GM21423 (cell line): ENCODE measurements at regions not wholly inside any gene's neighbourhood (a gene's known extent, or its start where the extent isn't known, plus 50 kb on each side); places are given as distances from the start of the nearest gene placed in this dataset.
"Not testable (repeated sequence)": the region's sequence is repeated elsewhere in the genome, so short reads cannot be mapped to it uniquely, and the experiment has no call there.

Source experiments
- ATAC-seq: cut with Tn5 transposase; IDR thresholded peaks from one replicate; pipeline ENCODE4 v1.9.1; 2021; ENCODE audit warnings: mild to moderate bottlenecking, moderate library complexity; ENCODE audit not compliant: unreplicated experiment

DNA sequence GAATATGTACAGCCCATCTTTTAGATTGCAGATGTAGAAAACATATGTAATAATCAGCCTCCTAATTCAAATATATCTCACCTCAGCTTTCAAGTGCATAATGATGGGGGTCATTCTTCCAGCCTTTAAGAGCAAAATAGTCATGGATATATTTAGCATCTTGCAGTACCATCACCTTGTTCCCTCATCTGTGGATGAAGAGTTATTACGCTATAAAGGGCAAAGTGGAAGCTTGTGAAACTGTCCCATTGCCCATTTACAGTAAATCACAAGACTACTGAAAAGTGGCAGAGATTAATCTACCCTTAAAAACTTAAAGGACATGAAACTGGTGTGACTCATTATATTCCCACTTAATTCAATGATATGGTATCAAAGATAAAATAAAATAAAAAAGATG lies 979.7 kb upstream of the HS3ST1 start:
- no peak for ATAC-seq

DNA sequence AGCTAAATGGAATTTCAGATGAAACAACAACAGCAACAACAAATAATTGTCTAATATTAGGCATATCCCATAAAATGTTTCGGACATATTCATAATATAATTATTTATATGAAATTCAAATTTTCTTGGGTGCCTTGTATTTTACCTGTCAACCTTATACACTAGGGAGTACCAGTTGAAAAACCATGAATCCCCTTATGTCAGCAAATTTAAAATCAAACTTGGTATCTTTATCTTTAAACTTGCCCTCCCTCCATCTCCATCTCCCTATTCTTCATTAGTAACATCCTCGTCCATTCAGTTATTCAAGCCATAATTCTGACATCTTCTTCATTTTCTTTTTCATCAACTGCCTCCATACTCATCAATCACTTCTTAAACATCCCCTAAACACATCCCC lies 974.5 kb upstream of the HS3ST1 start:
- ATAC-seq, result no peak

DNA sequence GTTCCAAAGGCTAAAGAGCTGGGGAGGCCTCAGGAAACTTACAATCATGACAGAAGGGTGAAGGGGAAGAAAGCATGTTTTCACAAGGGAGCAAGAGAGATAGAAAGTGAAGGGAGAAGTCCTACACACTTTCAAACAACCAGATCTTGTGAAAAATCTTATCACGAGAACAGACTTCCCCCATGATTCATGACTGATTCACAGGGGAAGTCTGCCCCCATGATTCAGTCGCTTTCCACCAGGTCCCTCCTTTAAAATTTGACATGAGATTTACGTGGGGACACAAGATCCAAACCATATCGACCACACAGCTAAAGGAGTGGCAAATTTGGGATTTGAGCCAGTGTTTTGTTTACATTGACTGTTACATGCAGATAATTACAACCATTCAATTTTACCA lies 971.1 kb upstream of the HS3ST1 start:
- no peak for ATAC-seq

DNA sequence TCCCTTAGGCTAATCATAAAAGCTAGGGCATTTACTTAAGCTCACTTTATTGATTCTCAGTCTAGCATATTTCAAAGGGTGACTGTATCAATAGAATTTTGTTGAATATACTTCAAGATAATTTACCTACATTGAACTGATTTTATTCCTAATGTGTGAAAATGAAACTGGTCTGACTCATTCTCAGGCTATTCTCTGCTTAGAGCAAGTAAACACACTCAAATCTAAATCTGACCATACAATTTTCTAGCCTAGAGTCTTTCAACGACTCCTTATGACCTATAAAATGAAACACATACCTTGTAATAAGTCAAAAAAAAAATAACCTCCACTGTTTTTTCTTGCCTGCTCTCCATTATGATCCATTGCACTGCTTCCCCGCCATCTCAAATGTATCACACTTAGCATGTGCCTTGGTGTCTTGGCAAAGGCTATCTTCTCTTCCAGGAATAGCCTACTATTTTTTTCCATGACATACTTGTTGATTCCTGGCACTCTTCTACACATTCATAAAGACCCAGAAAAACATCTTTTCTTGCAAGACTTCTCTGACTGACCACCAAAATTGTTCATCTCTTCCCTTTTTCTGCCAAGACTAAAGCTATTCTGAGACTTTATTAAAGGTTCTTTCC lies 965.1 kb upstream of the HS3ST1 start:
- no peak for ATAC-seq

DNA sequence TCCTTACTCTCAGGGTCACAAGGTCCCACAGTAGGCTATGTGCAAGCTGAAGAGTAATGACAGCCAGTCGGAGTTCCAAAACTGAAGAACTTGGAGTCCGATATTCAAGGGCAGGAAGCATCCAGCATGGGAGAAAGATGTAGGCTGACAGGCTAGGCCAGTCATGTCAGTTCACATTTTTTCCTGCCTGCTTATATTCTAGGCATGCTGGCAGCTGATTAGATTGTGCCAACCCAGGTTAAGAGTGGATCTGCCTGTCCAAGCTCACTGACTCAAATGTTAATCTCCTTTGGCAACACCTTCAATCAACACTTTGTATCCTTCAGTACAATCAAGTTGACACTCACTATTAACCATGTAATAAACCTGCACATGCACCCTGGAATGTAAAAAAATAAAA lies 960.9 kb upstream of the HS3ST1 start:
- ATAC-seq, result no peak

DNA sequence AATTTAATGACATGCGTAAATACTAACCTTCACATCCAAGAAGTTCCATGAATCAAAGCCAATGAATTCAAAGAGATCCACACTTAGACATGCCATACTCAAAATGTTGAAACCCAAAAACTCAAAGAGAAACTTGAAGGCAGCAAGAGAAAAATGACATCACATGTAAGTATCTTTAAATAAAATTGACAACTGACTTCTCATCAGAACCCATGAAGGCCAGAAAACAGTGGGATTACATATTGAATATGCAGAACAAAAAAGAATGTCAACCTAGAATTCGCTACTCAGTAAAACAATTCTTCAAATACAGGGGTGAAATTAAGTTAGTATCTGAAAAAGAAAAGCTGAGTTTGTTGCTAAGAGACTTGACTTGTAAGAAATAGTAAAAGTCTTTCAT lies 953.9 kb upstream of the HS3ST1 start:
- ATAC-seq, result no peak

DNA sequence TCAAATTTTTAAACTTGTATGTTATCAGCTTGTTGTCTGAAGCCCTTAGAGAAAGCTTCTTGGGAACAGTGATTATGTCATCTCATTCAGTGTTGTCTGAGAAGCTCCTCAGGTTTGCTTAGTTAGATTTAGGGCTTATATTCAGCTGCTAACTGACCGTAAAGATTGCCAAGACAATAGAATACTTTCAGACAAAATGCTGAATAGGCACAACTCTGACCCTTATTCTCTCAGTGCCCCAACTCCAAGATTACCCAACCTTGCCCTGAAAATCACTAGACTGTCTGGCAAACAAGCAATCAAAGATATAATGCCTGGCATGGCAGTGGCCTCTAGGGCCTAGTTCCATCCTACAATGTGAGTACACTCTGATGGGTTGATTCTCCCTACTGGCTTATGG lies 950.5 kb upstream of the HS3ST1 start:
- no peak for ATAC-seq

DNA sequence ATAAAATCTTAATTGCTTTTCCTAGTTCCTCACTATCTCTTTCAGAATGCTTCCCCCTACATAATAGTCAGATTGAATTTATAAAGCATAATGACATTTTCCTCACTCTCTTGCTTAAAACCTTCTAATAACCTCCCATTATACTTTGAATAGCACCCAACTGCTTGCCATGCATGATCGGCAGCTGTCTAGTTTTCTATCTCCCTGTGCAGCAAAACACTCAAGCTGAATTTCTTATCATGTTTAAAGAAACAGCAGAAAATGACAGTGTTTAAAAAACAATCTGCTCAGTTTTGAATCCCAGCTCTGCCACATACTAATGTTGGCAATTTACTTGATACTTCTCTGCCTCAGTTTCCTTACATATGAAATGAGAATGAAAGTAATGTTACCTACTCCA lies 947.1 kb upstream of the HS3ST1 start:
- ATAC-seq, result no peak

DNA sequence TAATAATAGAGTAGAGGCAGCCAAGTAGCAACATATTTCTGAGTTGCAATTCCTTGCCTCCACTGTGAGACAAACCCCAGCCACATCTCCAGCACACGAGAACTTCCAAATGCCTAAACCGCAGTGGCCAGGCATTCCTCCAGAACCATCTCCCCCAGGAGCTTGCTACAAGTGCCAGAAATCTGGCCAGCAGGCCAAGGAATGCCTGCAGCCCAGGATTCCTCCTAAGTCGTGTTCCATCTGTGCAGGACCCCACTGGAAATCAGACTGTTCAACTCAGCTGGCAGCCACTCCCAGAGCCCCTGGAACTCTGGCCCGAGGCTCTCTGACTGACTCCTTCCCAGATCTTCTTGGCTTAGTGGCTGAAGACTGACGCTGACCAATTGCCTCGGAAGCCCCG lies 937.2 kb upstream of the HS3ST1 start:
- not testable (repeated sequence) for ATAC-seq

DNA sequence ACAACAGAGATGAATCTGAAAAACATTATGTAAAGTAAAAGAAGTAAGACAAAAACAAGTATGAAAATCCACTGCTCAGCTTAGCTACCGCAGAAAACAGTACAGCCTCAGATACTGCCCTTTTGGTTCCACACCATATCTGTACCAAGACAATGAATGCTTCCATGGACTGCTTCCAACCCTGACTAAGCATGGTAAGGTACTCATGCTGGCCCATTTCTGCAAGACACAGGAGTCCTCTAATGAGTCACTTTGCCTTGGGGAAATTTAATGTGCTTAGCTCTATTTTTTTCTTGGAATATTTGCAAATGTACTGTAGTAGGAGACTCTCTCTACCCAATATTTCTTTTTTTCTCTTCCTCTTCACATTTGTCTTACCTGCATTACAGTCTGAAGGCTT lies 931.7 kb upstream of the HS3ST1 start:
- ATAC-seq, result no peak

DNA sequence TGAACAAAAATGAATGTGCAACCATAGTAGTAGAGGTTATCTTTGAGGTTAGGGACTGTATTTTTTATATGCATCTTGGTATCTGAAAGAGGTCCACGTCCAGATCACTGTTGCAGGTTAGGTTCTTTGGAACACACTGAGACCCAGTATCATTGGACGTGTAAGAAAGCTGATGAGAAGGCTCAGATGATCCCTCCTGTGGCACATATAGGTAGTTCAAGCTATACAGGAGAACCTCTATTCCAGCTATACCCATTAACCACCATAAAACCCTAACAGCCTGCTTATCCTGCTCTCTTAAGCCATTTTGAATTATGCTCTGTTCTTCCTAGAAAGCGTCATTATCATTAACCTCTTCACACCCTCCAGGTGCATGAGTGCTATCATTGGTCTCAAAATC lies 930.7 kb upstream of the HS3ST1 start:
- ATAC-seq, result no peak

DNA sequence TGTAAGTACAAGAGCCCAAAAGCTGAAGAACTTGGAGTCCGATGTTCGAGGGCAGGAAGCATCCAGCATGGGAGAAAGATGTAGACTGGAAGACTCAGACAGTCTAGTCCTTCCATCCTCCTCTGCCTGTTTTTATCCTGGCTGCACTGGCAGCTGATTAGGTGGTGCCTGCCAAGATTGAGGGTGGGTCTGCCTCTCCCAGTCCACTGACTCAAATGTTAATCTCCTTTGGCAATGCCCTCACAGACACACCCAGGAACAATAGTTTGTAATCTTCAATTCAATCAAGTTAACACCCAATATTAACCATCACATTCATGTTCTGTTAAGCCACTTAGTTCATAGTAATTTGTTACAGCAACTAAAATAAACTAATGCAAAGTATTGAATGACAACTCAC lies 904.4 kb upstream of the HS3ST1 start:
- ATAC-seq, result not testable (repeated sequence)

DNA sequence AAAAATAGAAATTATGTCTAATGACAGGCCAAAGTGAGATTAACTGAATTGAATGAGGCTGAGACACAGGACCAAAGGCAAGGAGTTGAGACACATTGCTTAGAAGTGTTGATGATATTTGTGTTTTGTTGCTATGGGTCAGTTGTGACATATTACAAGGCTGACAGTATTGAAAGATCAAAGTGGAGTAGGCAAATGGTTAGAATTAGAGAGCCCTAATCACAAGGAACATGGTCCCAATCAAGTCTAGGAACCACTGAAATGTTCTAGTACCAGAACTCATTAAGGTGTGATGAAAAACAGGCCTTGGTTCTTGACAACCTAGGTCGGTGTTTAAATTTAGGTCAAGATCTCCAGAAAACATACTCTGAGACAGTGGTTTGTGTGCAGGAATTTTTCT lies 896.3 kb upstream of the HS3ST1 start:
- ATAC-seq, result no peak

DNA sequence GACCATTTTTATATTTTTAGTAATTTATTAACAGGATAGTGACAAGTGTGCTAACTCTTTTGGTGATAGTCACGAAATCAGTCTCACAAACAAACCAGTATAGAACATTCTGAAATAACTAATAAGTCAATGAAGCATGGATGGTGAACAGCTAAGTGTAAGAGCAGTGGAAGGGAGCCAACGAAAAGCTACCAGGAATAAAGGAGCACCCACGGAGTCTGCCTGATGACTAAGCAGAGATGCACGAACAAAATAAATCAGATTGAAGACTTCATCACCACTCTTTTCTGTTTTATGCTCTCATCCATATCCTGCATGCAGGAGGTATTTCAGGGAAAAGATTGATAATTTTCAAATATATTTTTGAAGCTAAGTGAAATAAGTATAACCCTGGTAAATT lies 891.1 kb upstream of the HS3ST1 start:
- ATAC-seq, result no peak

DNA sequence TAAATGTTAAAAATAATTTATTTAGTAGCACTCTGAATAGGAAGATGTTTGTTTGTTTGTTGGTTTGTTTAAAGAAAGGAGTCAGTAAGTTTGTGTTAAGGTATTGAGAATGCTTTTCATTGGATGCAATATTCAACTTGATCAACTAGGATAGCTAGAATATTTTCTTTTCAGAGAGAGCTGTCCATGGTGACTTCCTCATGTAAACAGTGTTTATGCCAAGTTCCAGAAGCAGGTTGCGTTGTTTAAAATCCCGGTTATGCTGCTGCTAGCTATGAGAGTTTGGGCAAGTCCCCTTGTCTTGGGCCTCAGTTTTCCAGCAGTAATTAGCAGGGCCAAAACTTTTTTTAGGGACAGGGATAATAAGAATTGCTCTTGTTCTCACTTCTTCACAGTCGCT lies 876.2 kb upstream of the HS3ST1 start:
- no peak for ATAC-seq

DNA sequence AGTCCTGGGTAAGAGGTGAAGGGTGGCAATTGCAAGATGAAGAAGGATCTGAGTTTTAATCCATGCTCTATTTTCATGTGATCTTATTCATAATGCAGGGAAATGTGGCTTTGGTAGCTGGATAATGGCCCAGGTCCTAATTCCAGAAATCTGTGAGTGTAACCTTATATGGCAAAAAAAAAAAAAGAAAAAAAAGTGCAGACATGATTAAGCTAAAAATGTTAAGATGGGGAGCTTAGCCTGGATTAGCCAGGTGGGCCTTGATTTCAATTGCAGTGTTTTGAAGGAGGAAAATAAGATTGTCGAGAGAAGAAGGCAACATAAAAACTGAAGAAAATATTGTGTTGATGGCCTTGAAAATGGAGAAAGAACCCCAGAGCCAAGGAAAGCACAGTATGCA lies 867.7 kb upstream of the HS3ST1 start:
- ATAC-seq, result no peak

DNA sequence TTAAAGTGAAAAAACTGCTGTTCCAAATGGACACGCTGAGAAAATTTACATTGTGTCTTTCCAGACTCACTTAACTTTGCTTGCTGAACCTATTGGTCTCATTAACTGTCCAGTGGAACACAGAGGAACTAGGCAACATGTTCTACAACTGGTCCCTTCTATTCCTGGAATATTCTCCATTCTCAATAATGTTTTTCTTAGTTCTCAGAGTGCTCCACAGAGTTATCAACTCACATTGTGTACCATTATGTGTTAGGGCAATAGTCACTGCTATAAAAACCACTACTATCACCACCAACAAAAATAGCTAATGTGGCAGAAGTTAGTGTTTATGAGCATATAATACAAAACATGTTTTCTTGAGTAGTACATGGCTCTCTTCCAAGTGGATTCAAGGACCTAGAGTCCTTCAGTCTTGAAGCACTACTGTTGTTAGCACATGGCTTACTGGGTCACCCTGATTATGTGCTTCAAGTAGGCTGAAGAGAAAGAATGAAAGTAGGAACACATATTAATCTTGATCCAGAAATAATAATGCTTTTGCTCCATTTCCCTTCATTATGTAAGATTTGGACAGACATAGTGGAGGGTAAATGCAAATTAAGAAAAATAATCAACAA lies 865.3 kb upstream of the HS3ST1 start:
- ATAC-seq, result no peak

DNA sequence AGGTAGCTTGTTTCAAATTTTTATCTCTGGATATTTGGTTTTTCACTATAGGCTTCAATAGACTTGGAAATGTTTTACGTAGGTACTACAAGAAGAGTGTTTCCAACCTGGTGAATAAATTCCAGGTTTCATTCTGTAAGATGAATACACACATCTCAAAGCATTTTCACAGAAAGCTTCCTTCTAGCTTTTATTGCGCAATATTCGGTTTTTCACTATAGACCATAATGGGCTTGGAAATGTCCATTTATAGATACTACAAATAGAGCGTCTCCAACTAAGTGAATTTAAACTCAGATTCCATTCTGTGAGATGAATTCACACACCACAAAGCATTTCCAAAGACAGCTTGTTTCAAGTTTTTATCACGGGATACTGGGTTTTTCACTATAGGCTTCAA lies 857.7 kb upstream of the HS3ST1 start:
- ATAC-seq, result no peak

DNA sequence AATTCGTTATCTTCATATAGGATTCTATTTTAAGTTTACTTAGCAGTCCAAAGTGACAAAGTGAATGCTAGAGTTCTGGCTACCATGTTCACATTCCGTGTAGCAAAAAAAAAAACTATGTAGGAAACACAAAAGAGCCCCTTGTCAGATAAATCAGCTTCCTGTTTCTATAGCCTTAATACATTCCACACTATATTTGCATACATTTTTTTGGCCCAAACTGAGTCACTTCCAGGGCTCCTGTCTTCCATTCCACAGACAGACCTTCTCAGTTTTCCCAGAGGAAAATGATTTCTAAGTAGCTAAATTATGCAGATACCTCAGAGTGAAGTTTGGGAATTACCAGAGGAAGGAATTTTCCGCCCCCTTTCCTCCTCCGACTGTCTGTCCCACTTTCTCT lies 841.9 kb upstream of the HS3ST1 start:
- no peak for ATAC-seq

DNA sequence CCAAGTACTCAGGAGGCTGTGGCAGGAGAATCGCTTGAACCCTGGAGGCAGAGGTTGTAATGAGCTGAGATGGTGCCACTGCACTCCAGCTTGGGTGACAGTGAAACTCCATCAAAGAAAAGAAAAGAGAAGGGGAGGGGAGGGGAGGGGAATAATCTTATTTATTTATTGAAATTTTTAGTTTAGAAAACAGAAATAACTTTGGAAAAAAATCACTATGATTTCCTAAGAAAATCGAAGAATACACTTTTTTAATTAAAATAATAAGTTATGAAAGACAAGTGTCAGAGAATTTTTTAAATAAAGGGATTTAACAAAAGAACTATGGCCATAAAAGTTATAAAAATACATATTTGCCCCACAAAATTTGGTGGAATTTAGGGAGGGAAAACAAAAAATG lies 836.9 kb upstream of the HS3ST1 start:
- no peak for ATAC-seq

DNA sequence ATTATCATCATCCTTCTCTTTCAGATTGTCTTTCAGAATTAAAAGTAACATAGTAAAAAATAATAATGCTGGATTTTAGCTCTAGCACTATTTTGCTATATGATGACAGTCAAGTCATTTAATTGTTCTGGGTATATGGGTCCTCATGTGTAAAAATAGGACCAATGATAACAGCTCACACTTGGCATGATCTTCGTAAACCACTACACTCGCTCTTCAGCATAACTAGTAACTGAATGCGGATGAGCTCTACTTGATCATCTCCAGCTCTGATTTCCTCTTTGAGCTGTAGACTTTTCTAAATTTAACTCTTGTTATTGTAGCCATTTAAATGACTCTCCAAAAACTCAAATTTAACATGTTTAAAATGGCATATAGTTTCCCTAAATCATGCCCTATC lies 831.8 kb upstream of the HS3ST1 start:
- ATAC-seq, result no peak

DNA sequence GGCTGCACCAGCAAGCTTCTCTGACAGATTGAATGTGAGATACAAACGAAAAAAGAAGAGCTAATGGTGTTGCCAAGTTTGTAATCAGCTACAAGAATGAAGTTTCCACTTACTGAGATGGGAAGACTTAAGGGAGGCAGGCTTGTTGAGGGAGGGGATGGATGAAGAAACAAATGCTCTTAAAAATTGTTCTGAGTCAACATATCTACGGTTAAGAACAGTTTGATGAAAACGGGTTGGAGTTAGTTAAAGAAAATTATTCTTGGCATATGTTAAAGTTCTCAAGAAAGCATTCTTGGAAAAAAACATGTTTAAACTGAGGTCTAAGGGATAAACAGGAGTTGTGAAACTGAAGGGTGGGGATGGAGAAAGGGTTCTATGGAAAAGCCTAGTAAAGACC lies 816.3 kb upstream of the HS3ST1 start:
- no peak for ATAC-seq

DNA sequence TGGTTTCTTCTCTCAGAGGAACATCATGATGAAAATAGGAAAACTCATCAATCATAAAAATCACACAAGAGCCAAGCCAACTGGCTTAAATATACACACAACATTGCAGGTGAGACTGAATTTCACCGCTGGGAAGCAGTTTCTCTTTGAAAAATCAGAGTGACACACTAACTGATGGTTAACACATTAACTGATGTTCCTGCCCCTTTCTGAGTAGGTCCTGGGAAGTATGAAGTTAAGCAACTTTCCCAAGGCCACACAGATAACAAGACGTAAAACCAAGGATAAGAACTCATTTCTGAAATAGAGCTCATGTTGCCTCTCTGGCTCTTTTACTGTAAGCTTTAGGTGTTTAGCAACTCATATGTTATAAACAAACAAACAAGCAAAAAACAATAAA lies 813.7 kb upstream of the HS3ST1 start:
- ATAC-seq, result no peak
